HUES48 (cell line): ENCODE measurements at regions not wholly inside any gene's neighbourhood (a gene's known extent, or its start where the extent isn't known, plus 50 kb on each side); places are given as distances from the start of the nearest gene placed in this dataset.
A peak's percentile ranks its signal among the peaks of the same experiment; 100 is the strongest.
"Not testable (repeated sequence)": the region's sequence is repeated elsewhere in the genome, so short reads cannot be mapped to it uniquely, and the experiment has no call there.

Experiments used
- H3K27ac ChIP-seq: one replicate; pipeline ENCODE4 v1.7.0; 2013; ENCODE audit warnings: low read depth, low read length, inconsistent platforms
- H3K27me3 ChIP-seq: 2 replicates; pipeline ENCODE4 v1.6.1; 2013; ENCODE audit warnings: mild to moderate bottlenecking, low read length; ENCODE audit not compliant: control insufficient read depth, insufficient read depth
- H3K36me3 ChIP-seq: 2 replicates; pipeline ENCODE4 v1.6.1; 2013; ENCODE audit warnings: low read length; ENCODE audit not compliant: control insufficient read depth, insufficient read depth
- H3K4me1 ChIP-seq: 2 replicates; pipeline ENCODE4 v1.6.1; 2013; ENCODE audit warnings: mild to moderate bottlenecking, low read length; ENCODE audit not compliant: control insufficient read depth, insufficient read depth
- H3K4me3 ChIP-seq: 2 replicates; pipeline ENCODE4 v1.5.1; 2013; ENCODE audit warnings: mild to moderate bottlenecking, low read depth, low read length
- H3K9ac ChIP-seq: 2 replicates; pipeline ENCODE4 v1.6.1; 2013; ENCODE audit warnings: mild to moderate bottlenecking, low read depth, low read length, moderate library complexity
- H3K9me3 ChIP-seq: 2 replicates; pipeline ENCODE4 v1.6.1; 2013; ENCODE audit warnings: low read length; ENCODE audit not compliant: control insufficient read depth, insufficient read depth

DNA sequence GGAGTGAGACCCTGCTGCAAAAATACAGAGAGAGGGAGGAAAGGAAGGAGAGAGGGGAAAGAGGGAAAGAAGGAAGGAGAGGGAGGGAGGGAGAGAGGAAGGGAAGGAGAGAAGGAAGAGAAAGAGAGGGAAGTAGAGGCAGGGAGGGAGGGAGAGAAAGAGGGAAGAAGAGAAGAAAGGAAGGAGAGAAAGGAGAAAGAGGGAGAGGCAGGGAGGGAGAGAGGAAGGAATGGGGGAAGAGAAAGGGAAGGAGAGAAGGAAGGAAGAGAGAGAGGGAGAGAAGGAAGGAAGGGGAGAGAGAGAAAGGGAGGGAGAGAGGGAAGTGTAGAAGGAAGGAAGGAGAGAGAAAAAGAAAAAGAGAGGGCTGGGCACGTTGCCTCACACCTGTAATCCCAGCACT, 121.7 kb downstream of the TMEM130 start:
- H3K9me3 ChIP-seq = no peaks in the 10 kb centered on the region
- H3K4me1 ChIP-seq = no peaks in the 10 kb centered on the region
- no peak overlapping the region for H3K9ac ChIP-seq
- H3K4me3 ChIP-seq = no peak overlapping the region
- H3K27me3 ChIP-seq = no peaks in the 10 kb centered on the region
- no peak overlapping the region for H3K27ac ChIP-seq
- no peaks in the 10 kb centered on the region for H3K36me3 ChIP-seq

- H3K4me1 ChIP-seq = no peaks in the 10 kb centered on the region
- no peaks in the 10 kb centered on the region for H3K9me3 ChIP-seq
- no peak overlapping the region for H3K4me3 ChIP-seq
- H3K36me3 ChIP-seq = no peaks in the 10 kb centered on the region
- H3K27ac ChIP-seq = no peak overlapping the region
- H3K27me3 ChIP-seq = no peaks in the 10 kb centered on the region
- no peak overlapping the region for H3K9ac ChIP-seq
Observed at GRCh38 chr7:98753176-98753575, 116.6 kb downstream of the TMEM130 start.

DNA sequence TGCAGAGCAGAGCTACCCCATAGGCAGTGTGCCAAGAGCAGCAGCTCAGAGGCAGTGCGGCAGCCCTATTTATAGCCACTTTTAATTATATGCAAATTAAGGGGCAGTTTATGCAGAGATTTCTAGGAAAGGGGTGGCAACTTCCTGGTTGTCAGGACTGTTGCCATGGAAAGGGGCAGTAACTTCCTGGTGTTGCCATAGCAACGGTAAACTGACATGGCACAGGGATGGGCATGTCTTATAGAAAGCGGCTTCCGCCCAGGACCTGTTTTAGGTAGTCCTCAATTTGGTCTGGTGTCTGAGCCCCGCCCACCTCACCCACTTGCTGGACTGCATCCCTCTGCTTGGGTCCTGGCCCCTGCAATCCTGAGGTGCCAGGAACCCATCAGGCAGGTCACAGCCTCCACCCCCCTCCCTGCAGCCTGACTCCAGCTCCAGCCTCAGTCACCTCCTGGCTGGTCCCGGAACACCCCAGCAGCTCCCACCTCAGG, 115.8 kb downstream of the TMEM130 start:
- Histone ChIP-seq H3K4me3 (no peak overlapping the region), H3K4me1 (no peaks in the 10 kb centered on the region), H3K9me3 (no peaks in the 10 kb centered on the region), H3K27ac (peak overlapping the region; percentile 12), H3K9ac (no peak overlapping the region), H3K36me3 (no peaks in the 10 kb centered on the region), H3K27me3 (no peaks in the 10 kb centered on the region)

- no peak overlapping the region for H3K27ac ChIP-seq
- no peak overlapping the region for H3K4me3 ChIP-seq
- no peaks in the 10 kb centered on the region for H3K27me3 ChIP-seq
- no peaks in the 10 kb centered on the region for H3K36me3 ChIP-seq
- no peak overlapping the region for H3K9ac ChIP-seq
- no peaks in the 10 kb centered on the region for H3K9me3 ChIP-seq
- no peaks in the 10 kb centered on the region for H3K4me1 ChIP-seq
Observed at GRCh38 chr7:98755138-98755898, 114.5 kb downstream of the TMEM130 start.

DNA sequence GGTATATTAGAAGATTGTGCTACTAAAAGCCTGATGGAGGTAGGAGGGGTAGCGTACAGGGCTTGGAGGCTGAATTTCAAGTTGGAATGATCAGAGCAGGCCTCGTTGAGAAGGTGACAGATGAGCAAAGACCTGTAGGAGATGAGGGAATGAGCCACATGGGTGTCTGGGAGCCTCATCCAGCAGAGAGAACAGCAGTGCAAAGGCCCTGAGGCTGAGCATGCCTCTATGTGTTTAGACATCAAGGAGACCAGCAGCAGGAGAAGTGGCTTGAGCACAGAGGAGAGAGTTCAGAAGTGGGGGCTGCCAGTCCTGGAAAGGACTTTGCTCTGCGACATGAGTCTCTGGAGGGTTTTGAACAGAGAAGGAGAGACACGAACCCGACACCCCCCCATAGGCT, 111.7 kb downstream of the TMEM130 start:
- H3K4me3 ChIP-seq = no peak overlapping the region
- no peak overlapping the region for H3K9ac ChIP-seq
- H3K9me3 ChIP-seq = no peaks in the 10 kb centered on the region
- H3K27ac ChIP-seq = no peak overlapping the region
- no peaks in the 10 kb centered on the region for H3K4me1 ChIP-seq
- H3K36me3 ChIP-seq = no peaks in the 10 kb centered on the region
- H3K27me3 ChIP-seq = no peaks in the 10 kb centered on the region

DNA sequence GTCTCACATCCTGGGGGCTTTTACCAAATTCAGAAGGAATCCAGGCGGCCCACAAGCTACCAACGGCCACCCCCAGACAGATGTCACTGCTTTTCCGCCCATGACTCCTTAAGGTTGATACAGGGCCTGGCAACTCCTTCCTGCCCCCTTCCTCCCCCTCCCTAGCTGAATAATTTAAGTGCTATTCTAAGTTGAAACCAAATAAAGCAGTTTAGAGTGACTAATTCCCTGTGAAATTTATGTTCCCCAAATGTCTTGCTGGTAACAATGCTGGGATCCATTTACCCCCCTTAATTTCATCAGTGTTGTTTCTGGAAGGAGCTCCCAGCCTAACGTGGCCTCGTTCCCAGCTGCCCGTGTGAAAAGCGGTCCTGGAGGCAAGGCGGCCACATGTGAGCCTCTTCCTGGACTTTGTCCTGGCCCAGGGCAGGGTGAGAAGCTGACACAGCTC, 109.6 kb downstream of the TMEM130 start:
- H3K4me3 ChIP-seq = no peak overlapping the region

GRCh38 chr7:98761225-98761624, 108.6 kb downstream of the TMEM130 start:
- H3K27ac ChIP-seq = no peak overlapping the region

More for the DNA sequence above, 109.6 kb downstream of the TMEM130 start:
- H3K36me3 ChIP-seq = no peaks in the 10 kb centered on the region
- no peak overlapping the region for H3K9ac ChIP-seq
- H3K27me3 ChIP-seq = no peaks in the 10 kb centered on the region
- H3K9me3 ChIP-seq = no peaks in the 10 kb centered on the region
- H3K4me1 ChIP-seq = no peaks in the 10 kb centered on the region
- H3K27ac ChIP-seq = no peak overlapping the region

GRCh38 chr7:98762620-98763019, 107.2 kb downstream of the TMEM130 start:
- Histone ChIP-seq H3K4me3 (no peak overlapping the region), H3K36me3 (no peaks in the 10 kb centered on the region), H3K27me3 (no peaks in the 10 kb centered on the region), H3K9ac (no peak overlapping the region), H3K4me1 (no peaks in the 10 kb centered on the region), H3K9me3 (no peaks in the 10 kb centered on the region), H3K27ac (no peak overlapping the region)

More at GRCh38 chr7:98761225-98761624, 108.6 kb downstream of the TMEM130 start:
- H3K4me1 ChIP-seq = no peaks in the 10 kb centered on the region
- H3K4me3 ChIP-seq = no peak overlapping the region
- no peaks in the 10 kb centered on the region for H3K27me3 ChIP-seq
- no peak overlapping the region for H3K9ac ChIP-seq
- H3K9me3 ChIP-seq = no peaks in the 10 kb centered on the region
- H3K36me3 ChIP-seq = no peaks in the 10 kb centered on the region

- no peak overlapping the region for H3K4me3 ChIP-seq
- no peaks in the 10 kb centered on the region for H3K36me3 ChIP-seq
Observed at GRCh38 chr7:98763441-98763840, 106.4 kb downstream of the TMEM130 start.

DNA sequence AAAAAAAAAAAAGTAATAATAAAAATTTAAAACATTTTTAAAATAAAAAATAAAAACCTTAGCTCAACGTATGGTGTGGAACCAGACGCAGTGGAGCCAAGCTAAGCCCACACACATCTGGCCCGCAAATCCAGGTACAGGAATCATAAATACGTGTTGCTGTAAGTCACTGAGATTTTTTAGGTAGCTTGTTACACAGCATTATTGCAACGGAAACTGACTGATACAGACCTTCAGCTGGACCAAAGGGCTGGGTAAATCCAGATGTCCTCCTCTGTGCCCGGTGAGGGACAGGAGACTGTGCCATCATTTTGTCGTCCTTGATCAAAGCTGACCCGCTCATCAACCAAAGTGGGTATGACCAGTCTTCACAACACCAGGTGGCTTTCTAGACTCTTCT, 104.9 kb downstream of the TMEM130 start:
- no peaks in the 10 kb centered on the region for H3K27me3 ChIP-seq
- H3K9me3 ChIP-seq = no peaks in the 10 kb centered on the region
- H3K4me3 ChIP-seq = no peak overlapping the region
- no peaks in the 10 kb centered on the region for H3K36me3 ChIP-seq
- H3K4me1 ChIP-seq = no peaks in the 10 kb centered on the region
- H3K9ac ChIP-seq = no peak overlapping the region
- H3K27ac ChIP-seq = no peak overlapping the region

More at GRCh38 chr7:98763441-98763840, 106.4 kb downstream of the TMEM130 start:
- Histone ChIP-seq H3K27ac (no peak overlapping the region), H3K27me3 (no peaks in the 10 kb centered on the region), H3K4me1 (no peaks in the 10 kb centered on the region), H3K9ac (no peak overlapping the region), H3K9me3 (no peaks in the 10 kb centered on the region)

DNA sequence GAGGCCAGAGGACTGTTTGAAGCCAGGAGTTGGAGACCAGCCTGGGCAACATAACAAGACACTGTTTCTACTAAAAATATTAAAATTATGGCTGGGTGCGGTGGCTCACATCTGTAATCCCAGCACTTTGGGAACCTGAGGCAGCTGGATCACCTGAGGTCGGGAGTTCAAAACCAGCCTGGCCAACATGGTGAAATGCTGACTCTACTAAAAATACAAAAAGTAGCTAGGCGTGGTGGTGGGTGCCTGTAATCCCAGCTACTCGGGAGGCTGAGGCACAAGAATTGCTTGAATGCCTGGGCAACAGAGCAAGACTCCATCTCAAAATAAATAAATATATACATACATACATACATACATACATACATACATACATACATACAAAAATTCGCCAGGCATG, 99.7 kb downstream of the TMEM130 start:
- not testable (repeated sequence) for H3K27ac ChIP-seq
- H3K4me1 ChIP-seq = peaks cover 12% of the 10 kb centered on the region

More for the DNA sequence above, 99.7 kb downstream of the TMEM130 start:
- not testable (repeated sequence) for H3K9ac ChIP-seq, H3K9me3 ChIP-seq, H3K27me3 ChIP-seq, H3K36me3 ChIP-seq, H3K4me3 ChIP-seq
